ENCODE measurements at regions not wholly inside any gene's neighbourhood (a gene's known extent, or its start where the extent isn't known, plus 50 kb on each side); places are given as distances from the start of the nearest gene placed in this dataset.

GRCh38 chr10:123454987-123455386 lies 211.2 kb upstream of the GPR26 start:
- no peak for DNase-seq (ENCODE audit: low read depth, low spot score)

- no peak for DNase-seq (ENCODE audit: low read depth, low spot score)
Observed at GRCh38 chr10:123455861-123456260, 210.3 kb upstream of the GPR26 start.

- DNase-seq (ENCODE audit: low read depth, low spot score) = no peak
Observed at GRCh38 chr10:123458933-123459332, 207.2 kb upstream of the GPR26 start.

GRCh38 chr10:123459371-123460091 lies 206.6 kb upstream of the GPR26 start:
- DNase-seq (ENCODE audit: low read depth, low spot score) = no peak

GRCh38 chr10:123462246-123462645 lies 203.9 kb upstream of the GPR26 start:
- DNase-seq (ENCODE audit: low read depth, low spot score) = no peak

GRCh38 chr10:123462756-123463155 lies 203.4 kb upstream of the GPR26 start:
- DNase-seq (ENCODE audit: low read depth, low spot score) = no peak

GRCh38 chr10:123463181-123463580 lies 203.0 kb upstream of the GPR26 start:
- DNase-seq (ENCODE audit: low read depth, low spot score) = no peak

- no peak for DNase-seq (ENCODE audit: low read depth, low spot score)
Observed at GRCh38 chr10:123463698-123464097, 202.5 kb upstream of the GPR26 start.

- no peak for DNase-seq (ENCODE audit: low read depth, low spot score)
Observed at GRCh38 chr10:123464430-123465323, 201.5 kb upstream of the GPR26 start.

GRCh38 chr10:123470336-123470921 lies 195.7 kb upstream of the GPR26 start:
- no peak for DNase-seq (ENCODE audit: low read depth, low spot score)

GRCh38 chr10:123471811-123472210 lies 194.3 kb upstream of the GPR26 start:
- no peak for DNase-seq (ENCODE audit: low read depth, low spot score)

GRCh38 chr10:123472606-123473005 lies 193.5 kb upstream of the GPR26 start:
- DNase-seq (ENCODE audit: low read depth, low spot score) = no peak

GRCh38 chr10:123474700-123475099 lies 191.5 kb upstream of the GPR26 start:
- no peak for DNase-seq (ENCODE audit: low read depth, low spot score)

GRCh38 chr10:123475466-123475865 lies 190.7 kb upstream of the GPR26 start:
- no peak for DNase-seq (ENCODE audit: low read depth, low spot score)

- DNase-seq (ENCODE audit: low read depth, low spot score) = no peak
Observed at GRCh38 chr10:123478116-123478515, 188.0 kb upstream of the GPR26 start.

- DNase-seq (ENCODE audit: low read depth, low spot score) = no peak
Observed at GRCh38 chr10:123479640-123480039, 186.5 kb upstream of the GPR26 start.

- DNase-seq (ENCODE audit: low read depth, low spot score) = no peak
Observed at GRCh38 chr10:123480344-123480743, 185.8 kb upstream of the GPR26 start.

- no peak for DNase-seq (ENCODE audit: low read depth, low spot score)
Observed at GRCh38 chr10:123480845-123481244, 185.3 kb upstream of the GPR26 start.

- no peak for DNase-seq (ENCODE audit: low read depth, low spot score)
Observed at GRCh38 chr10:123484722-123485121, 181.4 kb upstream of the GPR26 start.

GRCh38 chr10:123485341-123485960 lies 180.7 kb upstream of the GPR26 start:
- no peak for DNase-seq (ENCODE audit: low read depth, low spot score)

- no peak for DNase-seq (ENCODE audit: low read depth, low spot score)
Observed at GRCh38 chr10:123488436-123488835, 177.7 kb upstream of the GPR26 start.

GRCh38 chr10:123491364-123491763 lies 174.8 kb upstream of the GPR26 start:
- no peak for DNase-seq (ENCODE audit: low read depth, low spot score)
